ENCODE measurements at regions not wholly inside any gene's neighbourhood (a gene's known extent, or its start where the extent isn't known, plus 50 kb on each side); places are given as distances from the start of the nearest gene placed in this dataset.

DNA sequence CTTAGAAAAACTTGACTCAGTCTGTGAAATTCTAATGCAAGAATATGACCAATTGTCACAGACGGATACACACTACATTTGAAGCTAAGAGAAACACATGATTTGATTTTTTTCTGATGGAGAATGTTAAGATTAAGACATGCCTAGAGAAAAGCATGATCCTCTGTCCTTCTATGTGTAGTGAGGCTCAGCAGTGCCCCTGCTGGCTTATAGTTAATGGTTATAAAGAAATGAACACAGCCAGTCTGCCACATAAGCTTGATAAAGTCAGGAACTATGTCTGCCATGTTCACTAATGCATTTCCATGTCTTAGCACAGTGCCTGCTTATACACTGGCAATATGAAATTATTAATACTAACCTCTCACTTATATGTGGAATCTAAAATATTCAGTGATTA, 168.1 kb upstream of the DAAM1 start:
- no peaks in the 10 kb centered on the region for H3K4me1 ChIP-seq (ENCODE audit: control insufficient read depth, insufficient read depth, low read length)
- no peak overlapping the region for H3K4me2 ChIP-seq (ENCODE audit: control insufficient read depth, insufficient read depth)
- peak; percentile 23 to 51 (median 37); a peak in 5 of 6 replicates for TF ChIP-seq CTCF (IDR thresholded peaks at IDR 0.05 in 2 of 3, conservative IDR thresholded peaks at IDR 0.05 in 1 of 3; ENCODE audit: control insufficient read depth in 2 of 3, extremely low read depth in 1 of 3, insufficient read depth in 1 of 3, low read depth in 3 of 3, low read length in 3 of 3)
- TF ChIP-seq SPI1 (IDR thresholded peaks at IDR 0.05; ENCODE audit: borderline replicate concordance, insufficient read depth, low read depth, low read length), result no peak
- peak; percentile 28; the same call in 1 of the 2 replicates for TF ChIP-seq SMC3 (IDR thresholded peaks at IDR 0.05; ENCODE audit: borderline replicate concordance, low read length)
- no peak for TF ChIP-seq MTA3 (IDR thresholded peaks at IDR 0.05; ENCODE audit: borderline replicate concordance, low read length)
- TF ChIP-seq RAD21 (IDR thresholded peaks at IDR 0.05; ENCODE audit: insufficient read depth, low read depth, low read length), result peak; percentile 48
- in situ Hi-C loops (cut with MboI) (loop anchor here (10.0 kb wide), 1 partner anchor 516 kb away; no protein-coding TSS in a partner anchor), intact Hi-C loops (cut with micrococcal nuclease; ENCODE audit: unreplicated experiment) (no loop called here)
- peak; percentile 71 for ATAC-seq
- H3K4me3 ChIP-seq, result no peak overlapping the region
- no peaks in the 10 kb centered on the region for H3K9me3 ChIP-seq (replicated peaks; ENCODE audit: control insufficient read depth, insufficient read depth, low read length)
- whole genome bisulfite sequencing (ENCODE audit: insufficient coverage, insufficient replicate concordance, low lambda C conversion rate, missing lambda C conversion rate), result 36% methylated on average over 1 of the region's 1 CpG
- H3K36me3 ChIP-seq (ENCODE audit: control insufficient read depth in 2 of 2, insufficient read depth in 2 of 2, low read length in 1 of 2), result no peaks in the 10 kb centered on the region
- no TSS peak for BruUV-seq (replicated peaks)
- H2AFZ ChIP-seq (ENCODE audit: control insufficient read depth, low read depth, low read length), result no peak overlapping the region
- H3K27me3 ChIP-seq (replicated peaks in 1 of 2; ENCODE audit: control insufficient read depth in 2 of 2, insufficient read depth in 2 of 2, low read length in 1 of 2), result no peaks in the 10 kb centered on the region
- H4K20me1 ChIP-seq (ENCODE audit: control insufficient read depth, insufficient read depth), result no peaks in the 10 kb centered on the region
- H3K27ac ChIP-seq (ENCODE audit: control insufficient read depth, insufficient read depth), result no peak overlapping the region
- CTCF ChIA-PET, result interaction anchor here (0.7 to 1.9 kb wide), 8 partner anchors 11 to 519 kb away, joined by 3 to 7 read pairs (median 3); no protein-coding TSS in a partner anchor
- SMC1A ChIA-PET (ENCODE audit: uncharacterized antibody, unreplicated experiment), result interaction anchor here (1.0 to 1.6 kb wide), 3 partner anchors 9 to 381 kb away, joined by 5 to 8 read pairs (median 5); no protein-coding TSS in a partner anchor
- H3K79me2 ChIP-seq (ENCODE audit: control insufficient read depth, insufficient read depth, low read length), result no peaks in the 10 kb centered on the region
- RAD21 ChIA-PET (ENCODE audit: unreplicated experiment), result interaction anchor here (0.9 kb wide), 1 partner anchor 381 kb away, joined by 3 read pairs; no protein-coding TSS in a partner anchor
- FAIRE-seq, result no peak
- H3K9ac ChIP-seq (ENCODE audit: control insufficient read depth, insufficient read depth, low read length), result no peak overlapping the region
- no peak for DNase-seq (ENCODE audit: low read depth, low spot score)
- POLR2A ChIA-PET, result interaction anchor here (1.2 kb wide), 1 partner anchor 67 kb away, joined by 3 read pairs; no protein-coding TSS in a partner anchor

All from GM12878 (cell line).